Transverse colon (tissue), 4 donors: ENCODE measurements at regions not wholly inside any gene's neighbourhood (a gene's known extent, or its start where the extent isn't known, plus 50 kb on each side); places are given as distances from the start of the nearest gene placed in this dataset.

Experiments
- CTCF ChIP-seq, 5 experiments: fragments of 200-600 bp in 3 of 5; fragments of 450-650 bp in 2 of 5; sonication (generic) in 3 of 5; IDR thresholded peaks; 1 replicate in 2 of 5; 2 replicates in 3 of 5; pipeline ENCODE4 v1.5.1; 2016 to 2017; ENCODE audit warnings: antibody characterized with exemption in 5 of 5, inconsistent platforms in 3 of 5, mild to moderate bottlenecking in 2 of 5, moderate library complexity in 1 of 5
- EP300 ChIP-seq: sonication (generic); formaldehyde crosslinking; IDR thresholded peaks from one replicate; pipeline ENCODE4 v1.6.1; 2017; ENCODE audit warnings: antibody characterized with exemption, low read depth
- POLR2A ChIP-seq: fragments of 450-650 bp; IDR thresholded peaks from one replicate; pipeline ENCODE4 v1.6.1; 2016; ENCODE audit warnings: antibody characterized with exemption, mild to moderate bottlenecking, moderate library complexity
- POLR2AphosphoS5 ChIP-seq, 3 donors: sonication (generic); formaldehyde crosslinking; IDR thresholded peaks; one replicate each; pipeline ENCODE4 v1.6.1; 2016; ENCODE audit warnings: antibody characterized with exemption in 3 of 3

- TF ChIP-seq CTCF (IDR thresholded peaks at IDR 0.05) (no peak), POLR2A (no peak), POLR2AphosphoS5 (IDR thresholded peaks at IDR 0.05) (no peak), EP300 (no peak)
These were observed 590.3 kb downstream of the PTPRU start for GRCh38 chr1:29826646-29827045.
